H9 (cell line): ENCODE measurements at regions not wholly inside any gene's neighbourhood (a gene's known extent, or its start where the extent isn't known, plus 50 kb on each side); places are given as distances from the start of the nearest gene placed in this dataset.

Experiments
- DNase-seq: peaks from one replicate; pipeline ENCODE4 v3.0.0-alpha.2; 2017
- H2AFZ ChIP-seq: one replicate; pipeline ENCODE4 v1.6.1; 2013; ENCODE audit warnings: mild to moderate bottlenecking, low read length, control low read depth, moderate library complexity
- H2AK5ac ChIP-seq: 2 replicates; pipeline ENCODE4 v1.6.1; 2013; ENCODE audit warnings: low read length, control low read depth, mixed read lengths; ENCODE audit not compliant: insufficient read length
- H2BK120ac ChIP-seq: one replicate; pipeline ENCODE4 v1.6.1; 2013; ENCODE audit warnings: low read depth, mild to moderate bottlenecking, low read length, control low read depth, inconsistent platforms; ENCODE audit not compliant: poor library complexity, severe bottlenecking
- H2BK12ac ChIP-seq: 2 replicates; pipeline ENCODE4 v1.6.1; 2013; ENCODE audit warnings: low read length, control low read depth, mixed read lengths, low read depth; ENCODE audit not compliant: insufficient read length
- H2BK15ac ChIP-seq: 2 replicates; pipeline ENCODE4 v1.6.1; 2013; ENCODE audit warnings: low read depth, low read length, control low read depth
- H2BK20ac ChIP-seq: one replicate; pipeline ENCODE4 v1.6.1; 2013; ENCODE audit warnings: low read depth, mild to moderate bottlenecking, low read length, control low read depth, inconsistent platforms; ENCODE audit not compliant: poor library complexity, severe bottlenecking
- H2BK5ac ChIP-seq: 2 replicates; pipeline ENCODE4 v1.6.1; 2013; ENCODE audit warnings: low read length, control low read depth, mixed read lengths; ENCODE audit not compliant: insufficient read length
- H3K14ac ChIP-seq: 2 replicates; pipeline ENCODE4 v1.6.1; 2013; ENCODE audit warnings: low read length, control low read depth; ENCODE audit not compliant: insufficient read depth
- H3K18ac ChIP-seq: 2 replicates; pipeline ENCODE4 v1.6.1; 2013; ENCODE audit warnings: low read depth, mild to moderate bottlenecking, mixed read lengths, low read length, control low read depth; ENCODE audit not compliant: insufficient read length
- H3K23ac ChIP-seq: 2 replicates; pipeline ENCODE4 v1.6.1; 2013; ENCODE audit warnings: low read length, control low read depth, mixed read lengths, low read depth; ENCODE audit not compliant: insufficient read length
- H3K23me2 ChIP-seq: 2 replicates; pipeline ENCODE4 v1.6.1; 2013; ENCODE audit warnings: low read depth, mild to moderate bottlenecking, mixed read lengths, low read length, control low read depth; ENCODE audit not compliant: insufficient read length, poor library complexity, severe bottlenecking
- H3K27ac ChIP-seq: 2 replicates; pipeline ENCODE4 v1.5.1; 2013; ENCODE audit warnings: low read length, control low read depth, mixed read lengths, low read depth; ENCODE audit not compliant: insufficient read length
- H3K27me3 ChIP-seq: 2 replicates; pipeline ENCODE4 v1.6.1; 2013; ENCODE audit warnings: low read length, control low read depth, inconsistent platforms; ENCODE audit not compliant: insufficient read depth
- H3K4ac ChIP-seq: 2 replicates; pipeline ENCODE4 v1.6.1; 2013; ENCODE audit warnings: low read depth, mild to moderate bottlenecking, control low read depth, inconsistent platforms, low read length, moderate library complexity
- H3K4me1 ChIP-seq: 2 replicates; pipeline ENCODE4 v1.6.1; 2013; ENCODE audit warnings: low read length, control low read depth, inconsistent platforms; ENCODE audit not compliant: insufficient read depth
- H3K4me2 ChIP-seq: 2 replicates; pipeline ENCODE4 v1.6.1; 2013; ENCODE audit warnings: low read length, control low read depth, mixed read lengths; ENCODE audit not compliant: insufficient read length, insufficient read depth
- H3K56ac ChIP-seq: 2 replicates; pipeline ENCODE4 v1.6.1; 2013; ENCODE audit warnings: low read depth, mild to moderate bottlenecking, mixed read lengths, low read length, control low read depth; ENCODE audit not compliant: insufficient read length
- H3K79me1 ChIP-seq: 2 replicates; pipeline ENCODE4 v1.6.1; 2013; ENCODE audit warnings: low read depth, mild to moderate bottlenecking, moderate library complexity, low read length, control low read depth, inconsistent platforms; ENCODE audit not compliant: insufficient read depth, poor library complexity, severe bottlenecking
- H3K79me2 ChIP-seq: 2 replicates; pipeline ENCODE4 v1.6.1; 2013; ENCODE audit warnings: low read length, control low read depth, inconsistent platforms; ENCODE audit not compliant: insufficient read depth
- H3K9ac ChIP-seq: 2 replicates; pipeline ENCODE4 v1.6.1; 2013; ENCODE audit warnings: low read length, control low read depth, mixed read lengths; ENCODE audit not compliant: insufficient read length; ENCODE audit errors: extremely low read depth
- H3K9me3 ChIP-seq: one replicate; pipeline ENCODE4 v1.6.1; 2013; ENCODE audit warnings: low read depth, low read length, inconsistent platforms; ENCODE audit not compliant: control insufficient read depth
- H3T11ph ChIP-seq: one replicate; pipeline ENCODE4 v1.6.1; 2013; ENCODE audit warnings: mild to moderate bottlenecking, low read length, control low read depth, inconsistent platforms
- H4K20me1 ChIP-seq: one replicate; pipeline ENCODE4 v1.6.1; 2013; ENCODE audit not compliant: control insufficient read depth, insufficient read length, insufficient read depth
- H4K5ac ChIP-seq: 2 replicates; pipeline ENCODE4 v1.6.1; 2013; ENCODE audit warnings: low read depth, mild to moderate bottlenecking, mixed read lengths, low read length, control low read depth; ENCODE audit not compliant: insufficient read length
- H4K8ac ChIP-seq: replicated peaks from 2 replicates; pipeline ENCODE4 v1.6.1; 2013; ENCODE audit warnings: low read length, control low read depth, mixed read lengths, low read depth; ENCODE audit not compliant: insufficient read length
- H4K91ac ChIP-seq: 2 replicates; pipeline ENCODE4 v1.6.1; 2013; ENCODE audit warnings: low read depth, mild to moderate bottlenecking, moderate library complexity, mixed read lengths, low read length, control low read depth; ENCODE audit not compliant: insufficient read length
- H3K27ac Mint-ChIP-seq, 3 experiments: 2 replicates in 2 of 3; 3 replicates in 1 of 3; pipeline ENCODE4 v1.8.0; 2020 to 2021; ENCODE audit warnings: mixed read lengths in 3 of 3, mild to moderate bottlenecking in 1 of 3, moderate library complexity in 1 of 3
- H3K27me3 Mint-ChIP-seq: 2 replicates; pipeline ENCODE4 v1.8.0; 2021; ENCODE audit warnings: low read depth, mild to moderate bottlenecking, moderate library complexity, mixed read lengths
- H3K36me3 Mint-ChIP-seq, 3 experiments: 2 replicates in 2 of 3; 3 replicates in 1 of 3; pipeline ENCODE4 v1.8.0; 2020 to 2021; ENCODE audit warnings: low read depth in 3 of 3, mixed read lengths in 3 of 3; ENCODE audit not compliant: insufficient read depth in 1 of 3
- H3K4me1 Mint-ChIP-seq, 2 experiments: 2 replicates each; pipeline ENCODE4 v1.8.0; 2020; ENCODE audit warnings: mixed read lengths in 2 of 2
- H3K4me3 Mint-ChIP-seq, 2 experiments: 2 replicates in 1 of 2; 3 replicates in 1 of 2; pipeline ENCODE4 v1.8.0; 2020 to 2021; ENCODE audit warnings: mild to moderate bottlenecking in 2 of 2, mixed read lengths in 2 of 2, moderate library complexity in 1 of 2
- H3K9me3 Mint-ChIP-seq, 2 experiments: 2 replicates in 1 of 2; 3 replicates in 1 of 2; pipeline ENCODE4 v1.8.0; 2020; ENCODE audit warnings: mild to moderate bottlenecking in 2 of 2, mixed read lengths in 2 of 2, moderate library complexity in 1 of 2
- CTCF ChIP-seq: fragments of 200-600 bp; sonication (generic); conservative IDR thresholded peaks from 3 replicates; pipeline ENCODE4 v1.8.0; 2021; ENCODE audit warnings: antibody characterized with exemption, mild to moderate bottlenecking
- WGBS: extraction: QIAGEN DNeasy Blood & Tissue Kit; methylation state at CpG from one replicate; pipeline ENCODE4 v1.1.7; 2013; ENCODE audit warnings: missing lambda C conversion rate, low lambda C conversion rate, mixed read lengths; ENCODE audit not compliant: insufficient read length; ENCODE audit errors: extremely low coverage; 5-methylcytosine and 5-hydroxymethylcytosine counted together

- no peak overlapping the region for H3K4me2 ChIP-seq
- Mint-ChIP-seq H3K36me3 (no peaks in the 10 kb centered on the region), H3K27me3 (no peaks in the 10 kb centered on the region), H3K9me3 (no peaks in the 10 kb centered on the region), H3K27ac (no peak overlapping the region), H3K4me3 (no peak overlapping the region), H3K4me1 (peaks cover 7 to 10% of the 10 kb centered on the region in 2 experiments)
- H3K23ac ChIP-seq, result no peak overlapping the region
- H3K4me1 ChIP-seq, result no peaks in the 10 kb centered on the region
- H3T11ph ChIP-seq, result no peak overlapping the region
- H3K9me3 ChIP-seq, result no peaks in the 10 kb centered on the region
- no peak overlapping the region for H2AFZ ChIP-seq
- no peak overlapping the region for H3K18ac ChIP-seq
- TF ChIP-seq CTCF, result no peak
- H3K27ac ChIP-seq, result no peak overlapping the region
- H4K20me1 ChIP-seq, result no peaks in the 10 kb centered on the region
- H3K79me1 ChIP-seq, result no peaks in the 10 kb centered on the region
- no peak overlapping the region for H2BK12ac ChIP-seq
- H3K4ac ChIP-seq, result no peak overlapping the region
- no peak overlapping the region for H4K91ac ChIP-seq
- H2AK5ac ChIP-seq, result no peak overlapping the region
- no peaks in the 10 kb centered on the region for H3K79me2 ChIP-seq
- no peak for DNase-seq
- H3K14ac ChIP-seq, result no peak overlapping the region
- no peaks in the 10 kb centered on the region for H3K23me2 ChIP-seq
- H3K27me3 ChIP-seq, result no peaks in the 10 kb centered on the region
- H2BK5ac ChIP-seq, result no peak overlapping the region
- no peak overlapping the region for H2BK15ac ChIP-seq
- no peak overlapping the region for H2BK20ac ChIP-seq
- H2BK120ac ChIP-seq, result no peak overlapping the region
- H3K56ac ChIP-seq, result no peak overlapping the region
- H4K5ac ChIP-seq, result no peak overlapping the region
- WGBS, result no CpG with 5 or more reads among the region's 4 CpGs
- H3K9ac ChIP-seq, result no peak overlapping the region
- H4K8ac ChIP-seq, result no peak overlapping the region
Observed at GRCh38 chr12:20000229-20000849, 368.0 kb upstream of the PDE3A start.
